GM19468 (cell line): ENCODE measurements at regions not wholly inside any gene's neighbourhood (a gene's known extent, or its start where the extent isn't known, plus 50 kb on each side); places are given as distances from the start of the nearest gene placed in this dataset.
A peak's percentile ranks its signal among the peaks of the same experiment; 100 is the strongest.
"Not testable (repeated sequence)": the region's sequence is repeated elsewhere in the genome, so short reads cannot be mapped to it uniquely, and the experiment has no call there.

ENCODE experiments used
- ATAC-seq: cut with Tn5 transposase; IDR thresholded peaks from one replicate; pipeline ENCODE4 v1.9.1; 2021; ENCODE audit warnings: mild to moderate bottlenecking, moderate library complexity, moderate number of reproducible peaks; ENCODE audit not compliant: unreplicated experiment; ENCODE audit errors: extremely low read depth

DNA sequence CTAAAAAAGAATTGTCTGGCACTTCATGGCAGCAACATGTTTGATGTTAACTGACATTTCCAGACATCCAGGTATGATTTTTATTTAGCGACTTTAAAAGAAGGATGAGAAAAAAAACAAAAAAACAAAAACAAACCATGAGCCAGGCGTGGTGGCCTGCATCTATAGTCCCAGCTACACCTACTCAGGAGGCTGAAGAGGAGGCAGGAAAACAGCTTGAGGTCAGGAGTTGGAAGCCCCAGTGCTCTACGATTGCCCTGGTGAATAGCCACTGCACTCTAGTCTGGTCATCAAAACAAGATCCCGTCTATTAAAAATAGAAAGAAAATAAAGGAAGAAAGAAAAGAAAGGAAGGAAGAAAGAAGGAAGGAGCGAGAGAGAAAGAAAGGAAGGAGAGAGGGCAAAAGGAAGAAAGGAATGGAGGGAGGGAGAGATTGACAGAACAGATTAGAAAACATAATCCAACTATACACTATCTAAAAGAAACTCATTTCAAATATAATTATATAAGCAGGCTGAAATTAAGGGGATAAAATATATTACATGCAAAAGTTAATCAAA is 141.6 kb downstream of the TRIM27 start:
- no peak for ATAC-seq

DNA sequence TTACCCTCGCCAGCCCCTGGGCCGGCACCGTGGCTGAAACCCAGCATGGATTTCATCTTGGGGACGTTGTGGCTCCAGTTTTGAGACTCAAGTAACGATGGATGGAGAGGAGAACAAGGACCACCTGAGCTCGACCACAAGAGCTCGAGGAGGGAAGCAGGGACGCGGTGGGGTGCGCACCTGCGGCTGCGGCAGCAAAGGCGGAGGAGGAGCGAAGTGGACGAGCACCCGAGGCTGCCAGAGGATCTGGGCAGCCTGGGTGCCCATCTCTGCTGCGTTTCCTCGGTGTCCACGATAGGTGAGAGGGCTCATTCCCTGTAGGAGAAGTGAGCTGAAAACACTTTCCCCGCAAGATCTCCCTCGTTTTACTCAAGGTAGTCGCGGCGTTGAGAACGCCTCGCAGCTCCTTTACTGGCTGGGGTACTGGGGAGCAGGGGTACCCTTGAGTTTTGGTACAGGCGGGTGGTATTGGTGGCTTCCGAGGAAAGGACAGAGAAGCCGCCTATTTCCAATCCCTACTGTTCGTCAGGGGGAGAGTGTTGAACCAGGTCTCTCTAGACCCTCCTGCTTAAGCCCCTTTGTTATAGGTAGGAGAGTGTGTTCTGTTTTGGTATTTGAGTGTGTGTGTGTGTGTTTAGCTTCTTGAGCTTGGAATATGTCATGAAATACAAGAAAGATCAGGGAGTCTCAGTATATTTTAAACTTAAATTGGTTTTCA is 137.7 kb downstream of the TRIM27 start:
- ATAC-seq, result no peak

DNA sequence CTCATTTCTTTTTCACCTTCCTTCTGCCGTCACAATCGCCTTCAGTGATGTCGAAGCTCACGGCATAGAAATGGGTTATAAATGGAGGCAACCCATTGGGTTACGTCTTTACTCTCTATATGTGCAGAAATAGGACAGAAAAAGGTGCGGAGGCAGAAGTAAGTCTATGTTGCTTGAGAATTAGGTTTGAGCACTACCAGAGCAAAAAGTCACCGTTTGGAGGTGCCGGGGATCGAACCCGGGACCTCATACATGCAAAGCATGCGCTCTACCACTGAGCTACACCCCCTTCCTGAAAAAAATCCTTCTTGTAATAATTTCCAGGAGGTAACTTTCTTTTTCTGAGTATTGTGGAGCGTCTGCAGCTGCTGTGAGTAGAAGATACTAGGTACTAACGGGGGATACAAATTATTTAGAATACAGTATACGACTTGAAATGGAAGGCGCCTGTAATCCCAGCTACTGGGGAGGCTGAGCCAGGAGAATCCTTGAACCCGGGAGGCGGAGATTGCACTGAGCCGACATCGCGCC is 134.2 kb downstream of the TRIM27 start:
- ATAC-seq, result no peak

DNA sequence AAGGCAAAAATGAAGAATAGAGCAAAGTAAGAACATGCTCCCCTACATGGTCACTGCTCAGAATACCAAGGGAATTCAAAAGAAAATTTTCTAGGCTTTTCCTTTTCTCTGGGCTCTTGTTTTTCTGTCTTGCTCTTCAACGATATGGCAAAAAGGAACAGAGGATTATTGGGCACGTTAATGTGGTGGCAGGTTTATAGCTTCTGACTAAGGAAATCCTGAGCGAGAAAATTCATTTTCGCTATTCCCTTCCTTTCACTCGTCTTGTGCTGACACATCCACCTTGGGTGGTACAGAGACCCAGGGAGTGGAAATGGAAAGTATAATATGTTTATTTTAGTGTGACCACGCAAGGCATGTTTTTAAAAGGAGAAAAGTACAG is 132.8 kb downstream of the TRIM27 start:
- ATAC-seq, result no peak

DNA sequence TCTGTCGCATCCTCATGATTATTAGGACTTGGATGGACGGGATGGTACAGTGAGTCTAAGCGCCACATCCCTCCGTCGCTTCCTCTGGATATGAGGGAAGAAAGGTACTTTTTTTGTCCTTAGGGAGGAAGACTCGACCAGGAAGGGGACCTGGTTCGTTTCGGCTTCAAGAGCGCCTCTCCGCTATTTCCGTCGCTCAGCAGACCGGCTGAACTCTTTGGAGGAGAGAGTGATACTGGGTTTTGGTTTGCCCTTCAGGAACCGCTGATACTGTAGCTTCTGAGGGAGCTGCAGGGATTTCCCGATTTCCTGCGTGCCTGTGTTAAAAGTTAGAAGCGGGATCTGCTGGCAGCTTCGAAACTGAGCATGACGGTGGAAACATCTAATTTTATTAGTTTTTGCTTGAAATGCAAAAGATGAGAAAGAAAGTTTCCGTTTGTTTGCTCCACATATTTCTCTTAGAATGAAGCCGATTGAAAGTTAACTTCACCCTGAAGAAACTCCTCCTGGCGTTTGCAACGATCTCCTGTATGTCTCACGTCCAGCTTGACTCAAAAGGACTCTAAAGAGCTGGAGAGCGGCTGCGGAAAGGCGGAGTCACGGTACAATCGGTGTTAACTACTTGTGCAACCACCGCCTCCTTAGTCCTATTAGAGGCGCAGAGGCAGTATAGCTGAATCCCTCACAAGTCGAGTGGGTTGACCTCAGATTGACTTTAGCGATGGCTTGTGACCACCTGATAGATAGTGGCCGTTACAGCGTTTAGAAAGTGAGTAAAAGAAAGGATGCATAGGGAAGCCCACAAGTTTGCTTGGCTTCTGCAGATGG is 129.4 kb downstream of the TRIM27 start:
- no peak for ATAC-seq

DNA sequence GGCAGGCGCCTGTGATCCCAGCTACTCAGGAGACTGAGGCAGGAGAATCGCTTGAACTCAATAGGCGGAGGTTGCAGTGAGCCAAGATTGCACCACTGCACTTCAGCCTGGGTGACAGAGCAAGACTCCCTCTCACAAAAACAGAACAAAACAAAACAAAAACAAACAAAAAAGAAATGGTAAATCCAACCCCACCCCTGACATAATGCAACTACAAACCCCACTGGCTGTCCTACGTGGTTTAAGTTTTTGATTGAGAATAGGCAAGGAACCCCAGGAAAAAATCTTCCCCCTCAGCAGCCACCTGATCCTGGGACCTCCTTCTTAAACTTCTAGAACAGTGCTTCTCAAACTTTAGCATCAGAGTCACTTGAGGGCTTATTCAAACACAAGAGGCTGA is 123.1 kb downstream of the TRIM27 start:
- not testable (repeated sequence) for ATAC-seq

DNA sequence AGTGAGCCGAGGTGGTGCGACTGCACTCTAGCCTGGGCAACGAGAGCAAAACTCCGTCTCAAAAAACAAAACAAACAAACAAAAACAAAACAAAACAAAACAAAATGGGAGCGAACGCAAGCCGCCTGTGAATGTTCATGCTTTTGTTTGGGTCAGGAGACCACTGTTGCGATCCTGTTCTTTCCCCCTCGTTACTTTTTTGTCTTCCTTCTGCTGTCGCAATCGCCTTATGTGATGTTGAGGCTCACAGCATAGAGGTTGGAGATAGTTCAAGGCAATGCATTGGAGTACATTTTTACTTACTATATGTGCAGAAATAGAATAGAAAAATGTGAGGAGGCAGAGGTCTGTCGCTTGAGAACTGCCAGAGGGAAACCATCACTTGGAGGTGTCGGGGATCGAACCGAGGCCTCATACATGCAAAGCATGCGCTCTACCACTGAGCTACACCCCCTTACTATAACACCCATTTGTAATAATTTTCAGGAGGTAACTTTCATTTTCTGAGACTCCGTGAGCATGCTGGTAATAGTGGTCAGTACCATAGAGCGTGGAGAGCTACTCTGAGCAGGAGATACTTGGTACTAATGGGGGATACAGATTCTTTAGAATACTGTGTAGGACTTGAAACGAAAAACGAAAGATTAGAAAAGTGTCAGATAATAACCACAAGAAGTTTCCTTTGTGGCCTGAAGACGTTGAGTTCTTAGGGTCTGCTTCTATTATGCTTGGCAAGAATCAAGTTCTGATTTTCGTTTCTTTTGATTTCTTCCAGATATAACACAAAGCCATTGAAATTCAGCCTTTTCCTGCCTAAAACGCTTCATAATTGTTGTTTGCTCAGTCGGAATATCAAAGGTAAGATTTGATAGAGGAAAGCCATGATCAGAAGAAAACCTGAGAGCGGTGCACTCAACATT is 121.1 kb downstream of the TRIM27 start:
- peak; percentile 39 for ATAC-seq

DNA sequence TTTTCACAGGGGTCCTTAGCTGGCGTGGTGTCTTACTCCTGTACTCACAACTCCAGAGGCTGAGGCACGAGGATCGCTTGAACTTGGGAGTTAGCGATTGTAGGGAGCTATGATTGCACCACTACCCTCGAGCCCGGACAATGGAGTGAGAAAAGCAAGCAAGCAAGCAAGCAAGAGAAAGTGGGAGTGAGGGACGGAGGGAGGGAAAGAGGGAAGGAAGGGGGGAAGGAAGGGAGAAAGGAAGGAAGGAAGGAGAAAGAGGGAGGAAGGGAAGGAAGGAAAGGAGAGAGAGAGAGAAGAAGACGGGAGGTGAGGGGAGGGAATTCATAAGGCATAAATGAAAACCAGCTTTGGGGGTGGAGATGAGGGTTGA is 120.5 kb downstream of the TRIM27 start:
- ATAC-seq, result no peak

DNA sequence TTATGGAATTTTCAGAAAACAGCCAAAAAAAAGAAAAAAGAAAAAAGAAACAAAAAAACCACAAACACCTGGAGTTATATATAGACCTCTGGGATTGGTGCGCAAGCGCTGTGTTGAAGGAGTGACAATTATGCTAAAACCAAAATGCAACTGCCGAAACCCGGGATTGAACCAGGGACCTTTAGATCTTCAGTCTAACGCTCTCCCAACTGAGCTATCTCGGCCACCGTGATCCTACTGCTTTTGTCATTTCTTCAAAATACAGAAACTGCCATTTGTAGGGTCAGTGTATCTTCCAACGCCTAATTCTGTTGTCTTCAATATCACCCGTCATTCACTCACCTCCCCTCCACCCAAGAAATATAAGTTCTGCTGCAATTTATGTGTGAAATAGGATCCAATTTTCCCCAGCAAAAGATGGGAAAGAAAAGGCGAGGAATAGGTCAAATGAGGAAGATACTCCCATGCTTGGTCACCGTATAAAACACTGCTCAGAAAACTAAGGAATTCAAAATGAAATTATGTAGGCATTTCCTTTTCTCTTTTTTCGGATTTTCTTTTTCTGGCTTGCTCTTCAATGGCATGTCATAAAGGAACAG is 116.0 kb downstream of the TRIM27 start:
- no peak for ATAC-seq

DNA sequence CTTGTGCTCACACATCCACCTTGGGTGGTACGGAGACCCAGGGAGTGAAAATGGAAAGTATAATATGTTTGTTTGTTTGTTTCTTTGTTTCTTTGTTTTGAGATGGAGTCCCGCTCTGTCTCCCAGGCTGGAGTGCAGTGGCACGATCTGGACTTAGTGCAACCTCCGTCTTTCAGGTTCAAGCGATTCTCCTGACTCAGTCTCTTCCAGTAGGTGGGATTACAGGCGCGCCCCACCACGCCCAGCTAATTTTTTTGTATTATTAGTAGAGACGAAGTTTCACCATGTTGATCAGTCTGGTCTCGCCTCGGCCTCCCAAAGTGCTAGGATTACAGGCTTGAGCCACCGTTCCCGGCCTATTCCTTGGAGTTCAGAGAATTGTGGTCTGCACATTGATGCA is 115.4 kb downstream of the TRIM27 start:
- no peak for ATAC-seq

DNA sequence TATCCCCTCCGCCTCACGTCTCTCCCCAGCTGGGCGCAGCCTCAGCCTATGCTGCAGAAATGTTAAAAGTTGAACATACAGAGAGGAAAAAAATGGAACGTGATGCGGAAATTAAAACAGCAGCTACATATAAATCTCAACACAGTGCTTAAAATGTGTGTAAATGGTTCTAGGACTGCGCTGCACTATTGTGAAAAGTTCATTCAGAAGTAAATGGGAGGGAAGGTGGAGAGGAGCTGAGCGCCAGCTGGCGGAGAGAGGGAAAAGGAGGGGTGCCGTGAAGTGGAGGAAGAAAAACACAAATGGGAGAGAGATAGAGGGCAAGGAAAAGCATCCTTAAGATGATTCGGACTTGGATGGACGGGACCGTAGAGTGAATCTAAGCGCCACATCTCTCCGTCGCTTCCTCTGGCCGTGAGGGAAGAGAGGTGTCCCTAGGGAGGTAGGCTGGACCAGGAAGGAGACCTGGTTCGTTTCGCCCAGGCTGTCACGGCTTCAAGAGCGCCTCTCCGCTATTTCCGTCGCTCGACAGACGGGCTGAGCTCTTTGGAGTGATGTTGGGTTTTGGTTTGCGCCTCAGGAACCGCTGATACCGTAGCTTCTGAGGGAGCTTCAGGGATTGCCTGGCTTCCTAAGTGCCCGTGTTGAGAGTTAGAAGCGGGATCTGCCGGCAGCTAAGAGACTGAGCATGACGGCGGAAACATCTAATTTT is 113.7 kb downstream of the TRIM27 start:
- ATAC-seq, result no peak

DNA sequence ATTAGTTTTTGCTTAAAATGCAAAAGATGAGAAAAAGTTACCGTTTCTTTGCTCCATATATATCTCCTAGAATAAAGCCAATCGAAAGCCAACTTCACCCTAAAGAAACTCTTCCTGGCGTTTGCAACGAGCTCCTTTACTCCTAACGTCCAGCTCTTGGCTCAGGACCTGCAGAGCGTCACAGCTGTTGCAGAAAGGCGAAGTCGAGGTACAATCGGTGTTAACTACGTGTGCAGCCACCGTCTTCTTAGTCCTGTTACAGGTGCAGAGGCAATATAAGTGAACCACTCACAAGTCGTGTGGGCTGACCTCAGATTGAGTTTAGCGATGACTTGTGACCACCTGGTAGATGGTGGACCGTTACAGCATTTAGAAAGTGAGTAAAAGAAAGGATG is 113.1 kb downstream of the TRIM27 start:
- no peak for ATAC-seq

DNA sequence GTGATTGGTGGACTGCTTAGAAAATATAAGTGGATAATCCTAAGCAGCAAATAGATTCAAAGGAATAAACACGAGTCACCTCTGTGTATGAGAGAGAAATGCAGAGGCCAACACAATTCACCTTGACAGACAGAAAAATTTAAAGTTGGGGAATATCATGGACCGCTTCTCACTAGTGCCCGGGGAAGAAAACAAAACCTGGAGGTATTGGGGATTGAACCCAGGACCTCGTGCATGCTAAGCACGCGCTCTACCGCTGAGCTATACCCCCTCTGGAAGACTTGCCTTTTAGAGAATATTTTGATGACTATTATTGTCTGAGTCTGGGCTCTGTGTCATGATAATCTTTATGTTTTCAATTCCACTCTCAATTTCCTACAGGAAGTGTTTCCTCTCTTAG is 111.9 kb downstream of the TRIM27 start:
- ATAC-seq, result no peak

DNA sequence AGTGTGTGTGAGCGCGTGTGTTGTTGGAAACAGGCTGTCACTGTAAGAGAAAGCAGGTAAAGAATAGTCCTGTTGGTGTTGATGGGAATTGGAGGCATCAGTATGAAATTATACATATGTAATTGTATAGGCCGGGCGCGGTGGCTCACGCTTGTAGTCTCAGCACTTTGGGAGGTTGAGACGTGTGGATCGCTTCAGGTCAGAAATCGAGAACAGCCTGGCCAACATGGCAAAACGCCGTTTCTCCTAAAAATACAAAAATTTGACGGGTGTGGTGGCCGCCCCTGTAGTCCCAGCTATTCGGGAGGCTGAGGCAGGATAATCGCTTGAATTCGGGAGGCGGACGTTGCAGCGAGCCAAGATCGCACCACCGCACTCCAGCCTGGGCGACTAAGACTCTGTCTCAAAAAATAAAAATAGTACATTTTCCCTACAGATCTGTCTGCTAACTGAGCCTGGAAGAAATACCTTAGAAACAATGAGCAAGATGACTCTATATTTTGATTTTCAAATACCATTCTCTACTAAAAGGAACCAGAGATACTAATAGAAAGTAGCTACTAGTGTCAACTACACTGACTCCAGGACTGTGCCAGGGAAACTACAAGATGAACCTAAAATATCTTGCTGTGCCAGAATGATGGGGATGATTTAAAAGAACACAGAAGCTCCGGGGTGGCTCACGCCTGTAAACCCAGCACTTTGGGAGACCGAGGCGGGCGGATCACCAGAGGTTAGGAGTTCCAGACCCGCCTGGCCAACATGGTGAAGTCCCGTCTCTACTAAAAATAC is 110.8 kb downstream of the TRIM27 start:
- ATAC-seq, result no peak

DNA sequence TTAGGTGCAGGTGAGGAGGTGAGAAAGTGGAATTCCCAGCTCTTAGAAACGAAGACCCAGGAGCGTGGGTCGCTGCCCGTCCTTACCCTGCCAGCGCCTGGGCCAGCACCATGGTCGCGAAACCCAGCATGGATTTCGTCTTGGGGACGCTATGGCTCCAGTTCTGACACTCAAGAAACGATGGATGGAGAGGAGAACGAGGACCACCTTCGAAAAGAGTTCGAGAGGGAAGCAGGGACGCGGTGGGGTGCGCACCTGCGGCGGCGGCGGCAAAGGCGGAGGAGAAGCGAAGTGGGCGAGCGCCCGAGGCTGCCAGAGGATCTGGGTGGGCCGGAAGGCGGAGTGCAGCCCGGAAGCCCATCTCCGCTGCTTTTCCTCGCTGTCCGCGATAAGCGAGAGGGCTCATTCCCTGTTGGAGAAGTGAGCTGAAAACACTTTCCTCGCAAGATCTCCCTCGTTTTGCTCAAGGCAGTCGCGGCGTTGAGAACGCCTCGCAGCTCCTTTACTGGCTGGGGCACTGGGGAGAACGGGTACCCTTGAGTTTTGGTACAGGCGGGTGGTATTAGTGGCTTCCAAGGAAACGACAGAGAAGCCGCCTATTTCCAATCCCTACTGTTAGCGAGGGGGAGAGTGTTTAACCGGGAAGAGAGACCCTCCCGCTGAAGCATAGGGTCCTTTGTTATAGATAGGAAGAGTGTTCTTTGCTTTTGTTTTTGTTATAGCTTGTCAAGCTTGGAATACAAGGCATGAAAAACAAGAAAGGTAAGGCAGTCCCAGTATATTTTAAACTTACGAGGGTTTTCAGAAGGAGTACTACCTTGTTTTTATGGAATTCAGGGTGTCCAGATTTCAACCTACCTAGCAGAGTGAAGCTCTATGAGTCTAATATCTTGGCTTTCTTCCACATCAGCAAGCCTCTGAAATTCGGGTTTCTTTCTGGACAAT is 109.5 kb downstream of the TRIM27 start:
- no peak for ATAC-seq

DNA sequence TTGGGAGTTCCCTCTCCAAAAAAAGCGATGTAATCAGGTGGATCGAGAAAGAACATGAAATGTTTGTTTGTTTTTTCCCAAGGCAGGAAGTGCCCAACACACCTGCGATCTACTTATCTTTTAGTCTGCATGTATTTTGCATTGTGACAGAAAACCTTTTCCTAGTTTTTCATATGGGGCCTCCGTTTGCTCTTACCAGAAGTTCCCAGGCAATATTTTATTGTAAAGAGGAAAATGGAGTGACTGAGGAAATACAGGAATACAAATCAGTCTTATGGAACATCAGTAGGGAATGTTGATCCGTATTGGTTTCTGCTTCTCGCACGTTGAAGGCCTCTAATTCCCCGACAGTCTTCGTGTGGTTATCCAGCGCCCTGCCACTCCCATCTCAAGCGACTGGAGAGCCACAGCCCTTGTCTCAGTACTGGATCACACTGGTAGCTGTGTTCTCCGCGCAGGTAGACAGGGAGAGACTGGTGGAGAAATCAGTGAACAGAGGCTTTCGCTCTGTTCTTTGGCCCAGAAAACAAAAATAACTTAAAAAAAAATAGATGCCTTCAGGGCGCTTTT is 107.4 kb downstream of the TRIM27 start:
- ATAC-seq, result no peak
